ENCODE measurements at regions not wholly inside any gene's neighbourhood (a gene's known extent, or its start where the extent isn't known, plus 50 kb on each side); places are given as distances from the start of the nearest gene placed in this dataset.

GRCh38 chr5:77948476-77948875 is 172.3 kb upstream of the TBCA start:
- H3K4me1 Mint-ChIP-seq: no peaks in the 10 kb centered on the region
- peaks cover 13 to 14% of the 10 kb centered on the region in 2 donors for H3K27me3 Mint-ChIP-seq
- Histone ChIP-seq H3K4me1 (ENCODE audit: insufficient read depth, low read length) (no peaks in the 10 kb centered on the region), H3K27ac (ENCODE audit: low read depth, low read length) (no peak overlapping the region), H3K36me3 (ENCODE audit: insufficient read depth, low read length) (no peaks in the 10 kb centered on the region), H3K4me3 (ENCODE audit: low read length) (no peak overlapping the region), H3K9me3 (ENCODE audit: low read length) (no peaks in the 10 kb centered on the region), H3K27me3 (ENCODE audit: insufficient read depth, low read length, poor library complexity, severe bottlenecking) (no peaks in the 10 kb centered on the region)
- H3K4me3 Mint-ChIP-seq: no peak overlapping the region
- DNase-seq: no peak
- ChIA-PET POLR2A (no interaction called here), CTCF (no interaction called here)
- H3K27ac Mint-ChIP-seq: no peak overlapping the region
- no peaks in the 10 kb centered on the region for H3K9me3 Mint-ChIP-seq
- H3K36me3 Mint-ChIP-seq: no peaks in the 10 kb centered on the region

GRCh38 chr5:77947041-77947428 is 170.9 kb upstream of the TBCA start:
- Mint-ChIP-seq H3K27ac (no peak overlapping the region), H3K36me3 (no peaks in the 10 kb centered on the region), H3K27me3 (peaks cover 18 to 19% of the 10 kb centered on the region in 2 donors), H3K9me3 (no peaks in the 10 kb centered on the region), H3K4me3 (no peak overlapping the region), H3K4me1 (no peaks in the 10 kb centered on the region)
- Histone ChIP-seq H3K4me3 (ENCODE audit: low read length) (no peak overlapping the region), H3K4me1 (ENCODE audit: insufficient read depth, low read length) (no peaks in the 10 kb centered on the region), H3K27me3 (ENCODE audit: insufficient read depth, low read length, poor library complexity, severe bottlenecking) (no peaks in the 10 kb centered on the region), H3K9me3 (ENCODE audit: low read length) (no peaks in the 10 kb centered on the region), H3K27ac (ENCODE audit: low read depth, low read length) (no peak overlapping the region), H3K36me3 (ENCODE audit: insufficient read depth, low read length) (no peaks in the 10 kb centered on the region)
- ChIA-PET CTCF (no interaction called here), POLR2A (no interaction called here)
- no peak for DNase-seq

GRCh38 chr5:77946381-77947040 is 170.4 kb upstream of the TBCA start:
- Histone ChIP-seq H3K27me3 (ENCODE audit: insufficient read depth, low read length, poor library complexity, severe bottlenecking) (no peaks in the 10 kb centered on the region), H3K4me1 (ENCODE audit: insufficient read depth, low read length) (no peaks in the 10 kb centered on the region), H3K4me3 (ENCODE audit: low read length) (no peak overlapping the region), H3K36me3 (ENCODE audit: insufficient read depth, low read length) (no peaks in the 10 kb centered on the region), H3K27ac (ENCODE audit: low read depth, low read length) (no peak overlapping the region), H3K9me3 (ENCODE audit: low read length) (no peaks in the 10 kb centered on the region)
- peaks cover 0 to 1% (median 0%) of the 10 kb centered on the region in 5 donors for H3K9me3 Mint-ChIP-seq
- H3K27me3 Mint-ChIP-seq: peaks cover 23 to 24% of the 10 kb centered on the region in 2 donors
- ChIA-PET POLR2A (no interaction called here), CTCF (no interaction called here)
- DNase-seq: no peak
- no peak overlapping the region for H3K4me3 Mint-ChIP-seq
- H3K4me1 Mint-ChIP-seq: no peaks in the 10 kb centered on the region
- peaks cover 0 to under 1% (median 0%) of the 10 kb centered on the region in 3 donors for H3K36me3 Mint-ChIP-seq
- no peak overlapping the region for H3K27ac Mint-ChIP-seq

- H3K36me3 ChIP-seq (ENCODE audit: insufficient read depth, low read length): no peaks in the 10 kb centered on the region
- H3K27me3 ChIP-seq (ENCODE audit: insufficient read depth, low read length, poor library complexity, severe bottlenecking): no peaks in the 10 kb centered on the region
- H3K4me3 ChIP-seq (ENCODE audit: low read length): no peak overlapping the region
- Mint-ChIP-seq H3K27me3 (peaks cover 24 to 28% of the 10 kb centered on the region in 2 donors), H3K4me3 (no peak overlapping the region), H3K4me1 (no peaks in the 10 kb centered on the region), H3K9me3 (peaks cover 0 to 1% (median 0%) of the 10 kb centered on the region in 5 donors), H3K36me3 (peaks cover 0 to 3% (median 0%) of the 10 kb centered on the region in 3 donors), H3K27ac (no peak overlapping the region)
- H3K27ac ChIP-seq (ENCODE audit: low read depth, low read length): no peak overlapping the region
- ChIA-PET POLR2A (no interaction called here), CTCF (no interaction called here)
- H3K9me3 ChIP-seq (ENCODE audit: low read length): no peaks in the 10 kb centered on the region
- DNase-seq: no peak
- H3K4me1 ChIP-seq (ENCODE audit: insufficient read depth, low read length): no peaks in the 10 kb centered on the region
Observed at GRCh38 chr5:77945874-77946273, 169.7 kb upstream of the TBCA start.

GRCh38 chr5:77944757-77945340 is 168.7 kb upstream of the TBCA start:
- Histone ChIP-seq H3K36me3 (ENCODE audit: insufficient read depth, low read length) (no peaks in the 10 kb centered on the region), H3K4me3 (ENCODE audit: low read length) (no peak overlapping the region), H3K27ac (ENCODE audit: low read depth, low read length) (no peak overlapping the region), H3K27me3 (ENCODE audit: insufficient read depth, low read length, poor library complexity, severe bottlenecking) (no peaks in the 10 kb centered on the region), H3K4me1 (ENCODE audit: insufficient read depth, low read length) (no peaks in the 10 kb centered on the region), H3K9me3 (ENCODE audit: low read length) (no peaks in the 10 kb centered on the region)
- CTCF ChIA-PET: no interaction called here
- peaks cover 31 to 37% of the 10 kb centered on the region in 2 donors for H3K27me3 Mint-ChIP-seq
- DNase-seq: no peak
- peaks cover 0 to 5% (median 2%) of the 10 kb centered on the region in 5 donors for H3K9me3 Mint-ChIP-seq
- peaks cover 0 to 3% (median 0%) of the 10 kb centered on the region in 3 donors for H3K36me3 Mint-ChIP-seq
- no peak overlapping the region for H3K4me3 Mint-ChIP-seq
- POLR2A ChIA-PET: no interaction called here
- H3K4me1 Mint-ChIP-seq: no peaks in the 10 kb centered on the region
- H3K27ac Mint-ChIP-seq: no peak overlapping the region

- DNase-seq: no peak
- ChIA-PET CTCF (interaction anchor here (0.9 kb wide), 1 partner anchor 8 kb away, joined by 3 read pairs; no protein-coding TSS in a partner anchor), POLR2A (no interaction called here)
Observed at GRCh38 chr5:77943851-77944250, 167.7 kb upstream of the TBCA start.

GRCh38 chr5:77942578-77943239 is 166.6 kb upstream of the TBCA start:
- no peaks in the 10 kb centered on the region for H3K9me3 ChIP-seq (ENCODE audit: low read length)
- no peak overlapping the region for H3K27ac ChIP-seq (ENCODE audit: low read depth, low read length)
- H3K27me3 Mint-ChIP-seq: peaks cover 31 to 53% of the 10 kb centered on the region in 2 donors
- no peak for DNase-seq
- no peaks in the 10 kb centered on the region for H3K4me1 Mint-ChIP-seq
- no peak overlapping the region for H3K4me3 ChIP-seq (ENCODE audit: low read length)
- peaks cover 0 to 3% (median 0%) of the 10 kb centered on the region in 3 donors for H3K36me3 Mint-ChIP-seq
- H3K36me3 ChIP-seq (ENCODE audit: insufficient read depth, low read length): no peaks in the 10 kb centered on the region
- H3K9me3 Mint-ChIP-seq: peaks cover 0 to 5% (median 2%) of the 10 kb centered on the region in 5 donors
- ChIA-PET CTCF (no interaction called here), POLR2A (no interaction called here)
- H3K4me1 ChIP-seq (ENCODE audit: insufficient read depth, low read length): no peaks in the 10 kb centered on the region
- H3K4me3 Mint-ChIP-seq: no peak overlapping the region
- H3K27ac Mint-ChIP-seq: no peak overlapping the region
- H3K27me3 ChIP-seq (ENCODE audit: insufficient read depth, low read length, poor library complexity, severe bottlenecking): no peaks in the 10 kb centered on the region

More at GRCh38 chr5:77943851-77944250, 167.7 kb upstream of the TBCA start:
- Mint-ChIP-seq H3K4me3 (no peak overlapping the region), H3K27me3 (peaks cover 26 to 41% of the 10 kb centered on the region in 2 donors), H3K27ac (no peak overlapping the region), H3K36me3 (peaks cover 0 to 3% (median 0%) of the 10 kb centered on the region in 3 donors), H3K4me1 (no peaks in the 10 kb centered on the region), H3K9me3 (peaks cover 0 to 5% (median 2%) of the 10 kb centered on the region in 5 donors)
- no peak overlapping the region for H3K27ac ChIP-seq (ENCODE audit: low read depth, low read length)
- H3K36me3 ChIP-seq (ENCODE audit: insufficient read depth, low read length): no peaks in the 10 kb centered on the region
- no peaks in the 10 kb centered on the region for H3K4me1 ChIP-seq (ENCODE audit: insufficient read depth, low read length)
- no peaks in the 10 kb centered on the region for H3K9me3 ChIP-seq (ENCODE audit: low read length)
- no peaks in the 10 kb centered on the region for H3K27me3 ChIP-seq (ENCODE audit: insufficient read depth, low read length, poor library complexity, severe bottlenecking)
- H3K4me3 ChIP-seq (ENCODE audit: low read length): no peak overlapping the region
